ENCODE measurements at regions not wholly inside any gene's neighbourhood (a gene's known extent, or its start where the extent isn't known, plus 50 kb on each side); places are given as distances from the start of the nearest gene placed in this dataset.
"Not testable (repeated sequence)": the region's sequence is repeated elsewhere in the genome, so short reads cannot be mapped to it uniquely, and the experiment has no call there.

DNA sequence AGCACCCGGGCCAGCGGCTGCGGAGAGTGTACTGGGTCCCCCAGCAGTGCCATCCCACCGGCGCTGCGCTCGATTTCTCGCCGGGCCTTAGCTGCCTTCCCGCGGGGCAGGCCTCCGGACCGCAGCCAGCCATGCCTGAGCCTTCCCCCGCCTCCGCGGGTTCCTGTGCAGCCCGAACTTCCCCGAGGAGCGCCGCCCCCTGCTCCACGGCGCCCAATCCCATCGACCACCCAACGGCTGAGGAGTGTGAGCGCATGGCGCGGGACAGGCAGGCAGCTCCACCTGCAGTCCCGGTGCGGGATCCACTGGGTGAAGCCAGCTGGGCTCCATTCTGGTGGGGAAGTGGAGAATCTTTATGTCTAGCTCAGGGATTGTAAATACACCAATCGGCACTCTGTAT, 325.4 kb downstream of the PPP1R3A start:
- DNase-seq (ENCODE audit: low spot score): not testable (repeated sequence)

DNA sequence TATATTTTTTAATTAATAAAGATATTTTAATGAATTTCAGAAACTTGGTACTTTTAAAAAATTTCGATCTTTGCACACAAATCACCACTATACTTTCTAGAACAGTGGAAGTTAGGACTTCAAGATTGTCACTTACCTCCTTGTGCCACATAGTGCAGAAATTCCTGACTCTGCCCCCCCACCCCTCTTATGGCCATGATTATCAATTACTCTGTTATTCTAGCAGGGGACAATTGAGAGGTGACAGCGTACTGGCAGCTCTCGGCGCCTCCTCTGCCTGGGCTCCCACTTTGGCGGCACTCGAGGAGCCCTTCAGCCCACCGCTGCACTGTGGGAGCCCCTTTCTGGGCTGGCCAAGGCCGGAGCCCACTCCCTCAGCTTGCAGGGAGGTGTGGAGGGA, 325.9 kb downstream of the PPP1R3A start:
- not testable (repeated sequence) for DNase-seq (ENCODE audit: low spot score)

DNA sequence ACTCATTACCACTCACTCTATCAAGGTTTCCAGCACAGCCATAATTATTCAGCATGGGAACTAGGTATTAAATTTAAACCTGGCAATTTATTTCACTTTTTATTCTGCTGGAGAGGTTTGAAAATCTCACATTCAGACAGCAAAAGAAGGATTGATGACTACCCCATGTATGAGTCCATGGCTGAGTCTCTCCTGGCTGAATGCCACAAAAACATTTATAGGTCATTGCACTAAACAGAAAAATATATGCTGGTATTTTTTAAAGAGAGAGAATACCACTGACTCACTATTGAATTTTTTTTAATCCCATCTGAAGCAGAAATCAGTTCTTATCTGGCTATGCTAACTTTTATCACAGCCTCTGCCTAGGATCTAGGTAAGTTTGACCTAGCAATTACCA, 336.3 kb downstream of the PPP1R3A start:
- no peak for DNase-seq (ENCODE audit: low spot score)

DNA sequence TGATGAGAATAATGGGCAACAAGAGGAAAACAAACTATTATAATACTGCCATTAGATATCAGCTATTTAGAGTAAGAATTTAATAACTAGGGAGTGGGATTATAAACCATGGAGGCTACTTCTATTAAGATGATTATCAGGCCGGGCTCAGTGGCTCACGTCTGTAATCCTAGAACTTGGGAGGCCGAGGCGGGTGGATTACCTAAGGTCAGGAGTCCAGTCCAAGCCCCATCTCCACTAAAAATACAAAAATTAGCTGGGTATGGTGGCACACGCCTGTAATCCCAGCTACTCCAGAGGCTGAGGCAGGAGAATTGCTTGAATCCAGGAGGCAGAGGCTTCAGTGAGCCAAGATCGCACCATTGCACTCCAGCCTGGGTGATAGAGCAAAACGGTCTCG, 355.6 kb downstream of the PPP1R3A start:
- not testable (repeated sequence) for DNase-seq (ENCODE audit: low spot score)

DNA sequence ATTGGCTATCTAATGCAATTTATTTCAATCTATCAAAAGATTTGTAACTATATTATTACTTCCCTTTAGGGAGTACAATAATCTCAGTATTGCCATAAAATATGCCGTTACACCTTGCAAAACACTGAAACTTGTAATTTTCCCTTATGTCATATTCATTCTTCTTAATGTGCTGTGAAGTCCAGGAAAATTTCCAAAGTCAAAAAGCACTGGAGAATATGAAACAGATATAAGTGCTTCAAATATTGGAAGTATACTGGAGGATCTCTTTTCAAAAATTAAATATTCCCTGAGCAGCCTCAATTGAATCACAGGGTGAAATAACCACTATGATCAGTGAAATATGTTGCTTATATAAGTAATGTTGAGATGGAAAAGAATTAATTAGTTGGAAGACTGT, 356.0 kb downstream of the PPP1R3A start:
- no peak for DNase-seq (ENCODE audit: low spot score)

DNA sequence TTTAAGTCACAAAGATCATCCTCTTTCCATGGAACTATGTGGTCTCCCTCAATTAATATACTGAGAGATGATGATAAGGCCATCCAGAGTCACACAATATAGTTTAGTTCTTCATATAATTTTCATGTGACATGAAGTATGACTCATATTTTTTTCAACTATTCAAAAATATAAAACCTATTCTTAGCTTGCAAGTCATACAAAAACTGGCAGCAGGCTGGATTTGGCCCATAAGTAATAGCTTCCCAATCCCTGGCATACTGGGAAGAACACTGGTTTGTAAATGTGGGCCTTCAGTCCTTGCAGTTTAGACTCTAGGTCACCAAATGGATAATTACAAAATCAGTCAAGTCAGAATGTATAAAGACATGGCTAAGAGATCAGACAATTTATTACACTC, 356.6 kb downstream of the PPP1R3A start:
- no peak for DNase-seq (ENCODE audit: low spot score)

DNA sequence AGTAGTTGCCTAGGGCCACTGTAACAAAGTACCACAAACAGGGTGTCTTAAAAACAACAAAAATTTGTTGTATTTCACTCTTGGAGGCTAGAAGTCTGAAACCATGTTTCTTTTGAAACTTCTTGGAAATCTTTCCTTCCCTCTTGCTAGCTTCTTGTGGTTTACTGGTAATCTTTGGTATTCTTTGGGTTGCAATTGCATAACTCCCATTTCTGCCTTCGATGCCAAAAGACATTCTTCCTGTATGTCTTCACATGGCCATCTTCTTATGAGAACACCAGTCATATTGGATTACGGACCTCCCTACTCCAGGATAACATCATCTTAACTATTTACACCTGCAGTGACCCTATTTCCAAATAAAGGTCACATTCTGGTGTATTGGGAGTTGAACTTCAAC, 357.4 kb downstream of the PPP1R3A start:
- no peak for DNase-seq (ENCODE audit: low spot score)

DNA sequence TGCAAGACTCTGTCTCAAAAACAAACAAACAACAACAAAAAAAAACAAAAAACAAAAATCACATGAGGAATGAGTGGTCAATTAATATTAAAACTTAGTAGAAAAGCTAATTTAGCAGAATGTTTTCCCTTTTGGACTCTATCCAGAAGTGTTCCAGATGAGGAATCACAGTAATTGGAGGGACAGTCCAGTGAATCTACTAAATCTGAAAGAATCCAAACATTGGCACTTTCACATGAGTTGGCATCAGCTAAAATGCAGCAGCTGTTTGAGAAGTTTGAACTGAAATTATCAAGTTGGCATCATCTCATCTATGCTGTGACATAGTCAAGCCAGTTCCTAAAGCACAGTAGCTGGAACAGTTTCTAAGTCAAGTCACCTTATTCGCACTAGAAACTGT, 367.8 kb downstream of the PPP1R3A start:
- no peak for DNase-seq (ENCODE audit: low spot score)

DNA sequence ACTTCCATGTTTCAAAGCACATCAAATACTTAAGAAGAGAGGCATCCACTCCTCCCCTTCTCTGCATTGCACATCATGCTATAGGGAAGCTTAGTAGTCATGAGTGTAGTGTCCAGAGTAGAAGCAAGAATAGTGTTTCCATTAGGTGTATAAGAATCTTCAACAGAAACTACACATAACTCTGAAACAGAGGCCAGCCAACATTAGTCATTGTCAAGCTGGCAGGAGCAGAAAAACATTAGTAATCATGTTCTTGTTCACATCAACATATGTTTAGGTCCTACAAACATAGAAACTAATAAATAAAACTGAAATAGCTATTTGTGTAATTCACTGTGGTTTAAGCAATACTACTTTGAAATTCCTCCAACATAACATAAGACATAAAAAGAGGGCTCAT, 370.2 kb downstream of the PPP1R3A start:
- no peak for DNase-seq (ENCODE audit: low spot score)

DNA sequence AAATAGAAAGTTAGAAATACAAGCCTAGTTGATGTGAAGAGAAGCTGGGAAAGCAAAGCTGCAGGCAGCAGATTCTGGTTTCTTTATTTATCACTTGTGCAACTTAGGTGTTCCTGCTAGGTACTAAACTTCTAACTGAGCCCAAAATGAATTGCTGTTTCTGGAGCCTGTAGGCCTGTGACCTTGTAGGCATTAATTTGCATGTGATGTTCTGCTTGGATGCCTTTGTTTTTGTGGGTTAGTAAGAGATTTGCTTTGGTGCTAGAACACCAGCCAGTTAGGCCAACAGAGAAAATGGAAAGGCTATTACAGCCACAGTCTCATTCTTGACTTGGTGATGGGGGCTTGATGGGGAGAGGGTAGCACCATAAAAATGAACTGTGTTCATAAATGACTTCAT, 370.7 kb downstream of the PPP1R3A start:
- no peak for DNase-seq (ENCODE audit: low spot score)

DNA sequence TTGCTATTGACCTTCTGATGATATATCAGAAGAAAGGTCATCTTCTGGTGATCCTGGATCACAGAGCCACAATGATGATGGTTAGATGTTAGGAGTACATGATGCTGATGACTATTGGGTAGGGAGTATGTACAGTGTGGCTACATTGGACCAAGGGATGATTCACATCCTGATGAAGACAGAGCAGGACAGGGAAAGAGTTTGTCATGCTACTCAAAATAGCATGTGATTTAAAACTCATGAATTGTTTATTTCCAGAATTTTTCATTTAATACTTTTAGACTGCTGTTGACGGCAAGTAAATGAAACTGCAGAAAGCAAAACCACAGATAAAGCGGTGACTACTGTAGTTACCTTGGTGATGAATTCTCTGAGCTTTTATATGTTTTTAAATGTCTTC, 397.3 kb downstream of the PPP1R3A start:
- DNase-seq (ENCODE audit: low spot score): no peak

DNA sequence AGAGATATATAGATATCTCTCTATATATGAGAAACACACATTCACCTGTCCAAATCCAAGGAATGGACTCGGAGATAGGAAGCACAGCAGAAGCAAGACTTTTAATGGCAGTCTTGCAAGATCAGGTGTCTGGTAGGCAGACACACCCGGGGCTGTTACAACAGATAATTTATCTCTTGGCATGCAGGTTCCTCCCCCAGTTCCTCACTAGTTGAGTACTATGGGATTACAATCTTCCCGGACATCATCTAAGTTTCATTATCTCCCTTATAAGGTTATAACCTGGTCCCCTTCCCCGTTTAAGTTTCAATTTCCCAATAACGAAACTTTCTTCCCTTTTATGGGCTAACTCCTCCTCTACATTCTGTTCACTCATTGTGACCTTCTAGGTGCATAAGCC, 399.3 kb downstream of the PPP1R3A start:
- DNase-seq (ENCODE audit: low spot score): no peak

DNA sequence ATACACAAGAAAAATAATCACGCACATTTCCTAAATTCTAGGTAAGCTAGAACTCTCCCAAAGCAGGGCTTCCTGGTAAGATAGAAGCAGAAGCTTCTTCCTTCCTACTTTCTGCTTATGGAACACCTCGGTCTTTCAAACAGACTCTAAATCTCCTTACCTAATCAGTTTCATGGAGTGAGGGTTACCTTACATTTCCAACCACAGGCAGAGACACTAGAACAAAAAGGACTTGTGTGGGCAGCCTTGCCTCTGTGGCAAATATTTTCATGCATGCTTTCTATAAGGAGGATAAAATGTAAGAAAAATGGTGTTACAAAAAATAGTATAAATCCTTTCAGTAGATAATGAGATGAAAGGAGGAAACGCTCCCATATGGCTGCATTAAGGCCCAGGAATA, 386.3 kb upstream of the SMIM30 start:
- DNase-seq (ENCODE audit: low spot score): no peak

DNA sequence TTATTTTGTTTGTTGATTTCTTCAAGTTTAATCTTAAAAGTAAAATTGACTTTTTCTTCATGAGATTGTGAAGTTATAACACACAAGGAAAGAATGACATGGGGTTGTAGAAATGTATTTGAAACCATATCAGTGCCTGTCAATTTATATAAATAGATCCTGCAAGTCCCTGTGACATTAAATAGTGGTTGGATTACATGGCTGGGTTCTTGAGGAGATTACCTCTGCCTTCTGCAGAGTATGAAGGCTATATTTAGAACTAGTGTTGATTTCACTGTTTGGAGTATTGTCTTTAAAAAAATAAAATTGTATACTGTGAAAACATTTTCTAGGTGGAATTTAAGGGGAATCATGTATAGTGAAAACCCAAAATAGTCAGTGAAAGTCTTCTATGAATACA, 385.8 kb upstream of the SMIM30 start:
- no peak for DNase-seq (ENCODE audit: low spot score)

DNA sequence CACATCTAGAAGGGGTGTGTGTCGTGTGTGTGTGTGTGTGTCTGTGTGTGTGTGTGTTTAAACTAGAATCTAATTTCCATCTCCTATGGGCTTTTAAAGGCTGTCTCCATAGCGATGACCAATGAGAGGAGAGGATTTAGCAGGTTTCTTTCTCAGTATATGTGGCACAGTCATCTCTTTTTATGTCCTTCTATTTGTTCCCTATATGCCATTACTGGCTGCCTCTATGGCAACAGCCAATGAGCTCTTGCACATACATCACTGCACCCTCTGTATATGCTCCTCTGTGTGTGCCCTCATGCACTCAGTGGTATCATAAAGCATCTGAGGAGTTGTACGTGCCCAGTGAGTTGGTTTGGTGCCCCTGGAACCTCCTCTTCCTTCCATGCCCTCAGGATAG, 378.2 kb upstream of the SMIM30 start:
- DNase-seq (ENCODE audit: low spot score): not testable (repeated sequence)

DNA sequence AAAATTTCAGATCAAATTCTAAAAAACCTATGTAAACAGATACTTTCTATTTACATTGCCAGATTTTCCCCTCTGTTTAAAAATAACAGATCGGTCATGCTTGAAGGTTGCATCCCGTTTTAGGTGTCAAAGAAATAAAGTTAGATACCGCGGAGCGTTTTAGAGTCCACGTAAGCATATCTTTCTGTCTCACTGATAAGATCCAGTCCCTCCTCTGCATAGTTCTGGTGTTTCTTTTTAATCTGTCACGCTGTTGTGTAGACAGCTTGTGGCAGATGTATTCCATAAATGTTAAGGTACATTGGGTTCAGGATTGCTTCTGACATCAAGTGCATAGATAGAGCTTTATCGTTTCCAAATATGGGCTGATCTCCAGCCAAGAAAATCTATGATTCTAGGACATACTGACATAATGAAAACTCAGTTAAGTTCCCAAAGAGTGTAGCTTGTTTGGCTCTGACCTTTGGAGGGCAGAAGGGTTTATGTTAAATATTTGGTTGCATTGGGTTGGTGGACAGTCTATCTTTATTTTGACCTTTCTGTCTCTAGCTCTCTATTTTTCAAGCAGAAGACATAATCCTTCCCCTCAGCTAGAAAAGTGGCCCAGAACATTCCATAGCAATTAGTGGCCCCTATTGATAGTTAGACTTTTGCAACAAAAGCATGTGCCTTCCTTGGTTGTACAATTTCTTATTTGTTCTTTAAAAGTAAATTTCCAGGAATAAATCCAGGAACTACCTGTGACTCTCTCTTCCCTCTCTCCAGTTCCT, 376.6 kb upstream of the SMIM30 start:
- not testable (repeated sequence) for DNase-seq (ENCODE audit: low spot score)

DNA sequence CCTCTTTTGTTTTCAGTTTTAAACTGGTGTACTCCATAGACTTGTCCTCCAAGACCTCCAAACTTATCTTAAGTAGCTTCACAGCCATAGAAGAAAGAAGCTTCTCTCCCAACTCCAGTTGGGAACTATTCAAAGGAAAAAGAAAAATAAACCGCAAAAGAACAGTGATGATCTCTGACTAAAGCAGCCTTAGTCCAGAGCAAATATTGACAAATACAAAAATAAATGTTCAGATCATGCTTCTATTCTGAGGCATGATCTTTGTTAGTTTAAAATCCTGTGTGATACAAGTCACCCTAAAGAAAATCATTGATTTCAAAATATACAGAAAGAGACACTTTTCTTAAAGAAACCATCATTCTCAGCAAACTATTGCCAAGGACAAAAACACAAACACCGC, 373.0 kb upstream of the SMIM30 start:
- DNase-seq (ENCODE audit: low spot score): no peak

DNA sequence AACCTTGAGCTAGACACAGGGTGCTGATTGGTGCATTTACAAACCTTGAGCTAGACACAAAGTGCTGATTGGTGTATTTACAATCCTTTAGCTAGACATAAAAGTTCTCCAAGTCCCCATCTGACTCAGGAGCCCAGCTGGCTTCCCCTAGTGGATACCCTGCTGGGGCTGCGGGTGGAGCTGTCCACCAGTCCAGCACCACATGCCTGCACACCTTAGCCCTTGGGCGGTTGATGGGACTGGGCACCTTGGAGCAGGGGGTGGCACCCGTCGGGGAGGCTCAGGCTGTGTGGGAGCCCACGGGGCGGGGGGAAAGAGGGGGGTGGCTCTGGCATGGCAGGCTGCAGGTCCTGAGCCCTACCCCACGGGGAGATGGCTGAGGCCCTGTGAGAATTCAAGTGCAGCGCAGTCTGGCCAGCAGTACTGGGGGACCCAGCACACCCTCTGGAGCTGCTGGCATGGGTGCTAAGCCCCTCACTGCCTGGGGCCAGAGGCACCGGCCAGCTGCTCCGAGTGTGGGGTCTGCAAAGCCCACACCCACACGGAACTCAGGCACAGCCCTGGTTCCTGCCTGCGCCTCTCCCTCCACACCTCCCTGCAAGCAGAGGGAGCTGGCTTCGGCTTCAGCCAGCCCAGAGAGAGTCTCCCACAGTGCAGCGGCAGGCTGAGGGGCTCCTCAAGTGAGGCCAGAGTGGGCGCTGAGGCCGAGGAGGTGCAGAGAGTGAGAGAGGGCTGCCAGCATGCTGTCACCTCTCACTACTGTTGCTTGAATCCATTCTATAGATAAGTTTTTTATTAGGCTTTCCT, 369.8 kb upstream of the SMIM30 start:
- DNase-seq (ENCODE audit: low spot score): no peak

DNA sequence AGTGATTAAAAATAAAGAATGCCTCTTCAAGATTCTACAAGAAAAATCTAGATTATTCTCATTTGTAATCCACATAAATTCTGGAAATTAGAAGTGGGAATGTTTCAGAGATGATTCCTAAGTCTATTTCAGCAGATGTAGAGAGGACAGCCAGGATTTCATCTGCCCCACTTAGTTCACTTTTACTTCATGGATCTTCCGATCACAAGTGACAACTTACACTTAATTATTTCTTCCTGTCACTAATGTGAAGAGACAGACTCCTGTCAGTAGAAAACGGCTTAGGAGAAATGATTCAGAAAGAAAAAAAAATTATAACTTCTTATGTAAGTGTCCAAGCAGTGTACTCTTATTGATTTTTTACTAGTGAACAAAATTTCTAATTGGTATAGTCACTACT, 368.2 kb upstream of the SMIM30 start:
- DNase-seq (ENCODE audit: low spot score): no peak

DNA sequence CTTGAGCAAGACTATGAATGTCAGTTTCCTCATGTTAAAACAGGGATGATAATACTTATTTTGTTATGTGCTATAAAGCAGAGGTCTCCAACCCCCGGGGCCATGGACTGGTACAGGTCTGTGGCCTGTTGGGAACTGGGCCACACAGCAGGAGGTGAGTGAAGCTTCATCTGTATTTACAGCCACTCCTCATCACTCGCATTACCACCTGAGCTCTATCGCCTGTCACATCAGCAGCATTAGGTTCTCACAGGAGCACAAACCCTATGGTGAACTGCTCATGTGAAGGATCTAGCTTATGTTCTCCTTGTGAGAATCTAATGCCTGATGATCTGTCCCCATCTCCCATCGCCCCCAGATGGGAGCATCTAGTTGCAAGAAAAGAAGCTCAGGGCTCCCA, 365.3 kb upstream of the SMIM30 start:
- no peak for DNase-seq (ENCODE audit: low spot score)

DNA sequence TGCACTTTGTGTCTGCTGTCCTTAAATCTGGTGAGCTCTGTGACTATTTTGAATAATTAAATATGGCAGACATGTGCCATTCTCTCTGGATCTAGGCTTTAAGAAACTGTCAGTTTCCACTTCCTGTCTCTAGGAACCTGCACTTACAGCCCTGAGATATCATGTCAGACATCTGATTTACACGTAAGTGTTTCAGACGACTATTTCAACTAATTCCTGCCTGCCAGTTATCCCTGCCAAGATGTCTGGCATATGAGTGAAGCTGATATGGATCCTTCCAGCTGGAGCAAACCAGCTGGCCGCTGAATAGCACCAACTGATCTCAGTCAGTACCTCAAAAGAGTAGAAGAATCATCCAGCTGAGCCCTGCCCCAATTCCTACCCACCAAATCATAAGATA, 362.2 kb upstream of the SMIM30 start:
- DNase-seq (ENCODE audit: low spot score): no peak

DNA sequence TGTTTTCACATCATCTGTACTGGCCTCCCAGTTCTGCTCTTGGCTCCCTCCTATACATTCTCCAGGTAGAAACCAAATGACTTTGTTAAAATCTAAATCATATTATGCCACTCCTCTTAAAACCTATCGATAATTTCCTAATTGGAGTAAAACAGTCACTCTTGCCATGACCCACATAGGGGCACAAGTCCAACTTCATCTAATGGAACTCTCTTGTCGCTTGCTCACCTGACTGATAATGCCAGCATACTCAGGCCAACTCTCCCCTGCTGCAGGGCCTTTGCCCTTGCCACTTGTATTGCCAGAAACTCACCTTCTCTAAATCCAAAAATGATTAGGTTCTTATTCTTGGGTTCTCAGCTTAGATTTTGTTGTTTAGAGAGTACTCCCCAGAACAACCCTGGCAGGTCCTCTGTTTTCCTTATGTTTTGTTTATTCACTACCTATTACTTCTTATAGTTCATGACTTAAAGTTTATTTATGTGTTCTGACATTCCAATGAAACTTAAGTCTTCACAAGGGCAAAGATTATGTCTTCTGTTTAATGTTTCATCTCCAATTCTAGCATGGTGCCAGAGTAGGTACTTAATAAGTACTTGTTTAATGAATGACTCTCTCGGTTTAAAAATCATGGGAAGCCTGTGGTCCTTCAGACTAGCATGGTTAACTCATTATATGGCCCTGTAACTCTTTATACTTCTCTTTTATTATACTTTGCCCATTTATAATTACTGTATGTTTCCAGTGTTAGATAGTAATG, 345.9 kb upstream of the SMIM30 start:
- no peak for DNase-seq (ENCODE audit: low spot score)

DNA sequence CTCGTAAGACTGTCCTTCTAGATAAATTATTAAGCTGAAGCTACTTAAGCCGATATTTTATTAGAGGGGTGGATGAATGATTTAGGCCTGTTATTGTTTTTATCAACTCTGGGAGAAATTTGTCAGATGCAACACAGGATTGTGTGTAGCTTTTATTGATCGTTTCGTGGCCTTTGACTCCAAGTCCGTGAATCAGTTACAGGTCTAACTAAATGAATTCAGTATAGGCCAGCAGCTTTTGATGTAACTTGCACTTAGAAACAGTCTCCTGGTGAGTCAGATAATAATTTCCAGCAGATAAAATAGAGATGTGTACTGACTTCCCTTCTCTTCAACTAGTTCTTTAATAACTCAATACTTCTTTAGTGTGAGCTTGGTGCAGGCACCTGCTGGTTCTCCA, 341.7 kb upstream of the SMIM30 start:
- no peak for DNase-seq (ENCODE audit: low spot score)
